ENCODE measurements at regions not wholly inside any gene's neighbourhood (a gene's known extent, or its start where the extent isn't known, plus 50 kb on each side); places are given as distances from the start of the nearest gene placed in this dataset.

DNA sequence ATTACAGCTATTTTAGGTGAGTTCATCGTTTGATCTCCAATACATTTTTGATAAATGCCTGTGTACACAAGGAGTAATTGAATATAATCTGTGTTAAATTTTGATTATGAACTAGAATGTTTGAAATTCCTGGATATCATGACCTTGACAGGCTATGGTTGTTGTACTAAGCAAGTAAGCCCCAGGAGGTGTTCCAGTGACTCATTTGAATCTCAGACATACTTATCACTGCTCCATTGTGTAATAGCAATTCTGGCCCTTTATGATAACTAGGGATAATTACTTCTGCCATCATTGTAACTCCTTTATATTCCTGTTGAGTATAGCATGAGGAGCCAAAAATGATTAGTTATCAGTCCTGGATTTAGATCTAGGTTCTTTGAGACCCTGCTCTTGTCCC, 1424.6 kb upstream of the ADGRB3 start:
- H3K27ac ChIP-seq (ENCODE audit: low read length), result no peak overlapping the region
- DNase-seq, result no peak
- H3K9me3 ChIP-seq (replicated peaks; ENCODE audit: insufficient read depth, low read length), result no peaks in the 10 kb centered on the region

DNA sequence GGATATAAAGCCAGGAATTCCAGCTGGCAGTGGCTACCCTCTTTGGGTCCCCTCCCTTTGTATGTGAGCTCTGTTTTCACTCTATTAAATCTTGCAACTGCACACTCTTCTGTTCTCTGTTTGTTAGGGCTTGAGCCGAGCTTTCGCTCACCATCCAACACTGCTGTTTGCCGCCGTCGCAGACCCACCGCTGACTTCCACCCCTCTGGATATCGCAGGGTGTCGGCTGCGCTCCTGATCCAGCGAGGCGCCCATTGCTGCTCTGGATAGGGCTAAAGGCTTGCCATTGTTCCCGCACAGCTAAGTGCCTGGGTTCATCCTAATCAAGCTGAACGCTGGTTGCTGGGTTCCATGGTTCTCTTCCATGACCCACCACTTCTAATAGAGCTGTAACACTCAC, 1433.5 kb upstream of the ADGRB3 start:
- no peak overlapping the region for H3K27ac ChIP-seq (ENCODE audit: low read length)
- no peak for DNase-seq
- no peaks in the 10 kb centered on the region for H3K9me3 ChIP-seq (replicated peaks; ENCODE audit: insufficient read depth, low read length)
- no peak overlapping the region for H3K4me2 ChIP-seq (ENCODE audit: low read depth, low read length)
- H3K79me2 ChIP-seq (ENCODE audit: low read length), result no peaks in the 10 kb centered on the region
- no peaks in the 10 kb centered on the region for H3F3A ChIP-seq (ENCODE audit: insufficient read depth, low read length)
- TF ChIP-seq EZH2 (optimal IDR thresholded peaks at IDR 0.05; ENCODE audit: low read depth, low read length), result no peak
- TF ChIP-seq EZH2phosphoT487 (IDR thresholded peaks at IDR 0.05; ENCODE audit: low read length), result no peak
- TF ChIP-seq, protein P1, sequence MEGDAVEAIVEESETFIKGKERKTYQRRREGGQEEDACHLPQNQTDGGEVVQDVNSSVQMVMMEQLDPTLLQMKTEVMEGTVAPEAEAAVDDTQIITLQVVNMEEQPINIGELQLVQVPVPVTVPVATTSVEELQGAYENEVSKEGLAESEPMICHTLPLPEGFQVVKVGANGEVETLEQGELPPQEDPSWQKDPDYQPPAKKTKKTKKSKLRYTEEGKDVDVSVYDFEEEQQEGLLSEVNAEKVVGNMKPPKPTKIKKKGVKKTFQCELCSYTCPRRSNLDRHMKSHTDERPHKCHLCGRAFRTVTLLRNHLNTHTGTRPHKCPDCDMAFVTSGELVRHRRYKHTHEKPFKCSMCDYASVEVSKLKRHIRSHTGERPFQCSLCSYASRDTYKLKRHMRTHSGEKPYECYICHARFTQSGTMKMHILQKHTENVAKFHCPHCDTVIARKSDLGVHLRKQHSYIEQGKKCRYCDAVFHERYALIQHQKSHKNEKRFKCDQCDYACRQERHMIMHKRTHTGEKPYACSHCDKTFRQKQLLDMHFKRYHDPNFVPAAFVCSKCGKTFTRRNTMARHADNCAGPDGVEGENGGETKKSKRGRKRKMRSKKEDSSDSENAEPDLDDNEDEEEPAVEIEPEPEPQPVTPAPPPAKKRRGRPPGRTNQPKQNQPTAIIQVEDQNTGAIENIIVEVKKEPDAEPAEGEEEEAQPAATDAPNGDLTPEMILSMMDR (IDR thresholded peaks at IDR 0.05; ENCODE audit: low read length), result no peak
- H3K27me3 ChIP-seq (replicated peaks; ENCODE audit: insufficient read depth, low read length), result no peaks in the 10 kb centered on the region
- no peak overlapping the region for H3K9ac ChIP-seq (ENCODE audit: low read length)
- no peaks in the 10 kb centered on the region for H3K9me2 ChIP-seq (replicated peaks; ENCODE audit: insufficient read depth, low read length)
- H4K20me1 ChIP-seq (ENCODE audit: insufficient read depth, low read length), result no peaks in the 10 kb centered on the region
- no peak overlapping the region for H3K4me3 ChIP-seq (ENCODE audit: low read length)
- H2AFZ ChIP-seq (ENCODE audit: low read length), result no peak overlapping the region
- H3K36me3 ChIP-seq (replicated peaks; ENCODE audit: insufficient read depth, low read length), result no peaks in the 10 kb centered on the region
- no peaks in the 10 kb centered on the region for H3K4me1 ChIP-seq (ENCODE audit: low read length)

More for the DNA sequence above, 1424.6 kb upstream of the ADGRB3 start:
- no peaks in the 10 kb centered on the region for H3K4me1 ChIP-seq (ENCODE audit: low read length)
- H3K79me2 ChIP-seq (ENCODE audit: low read length), result no peaks in the 10 kb centered on the region
- no peaks in the 10 kb centered on the region for H3F3A ChIP-seq (ENCODE audit: insufficient read depth, low read length)
- no peaks in the 10 kb centered on the region for H3K9me2 ChIP-seq (replicated peaks; ENCODE audit: insufficient read depth, low read length)
- no peaks in the 10 kb centered on the region for H3K27me3 ChIP-seq (replicated peaks; ENCODE audit: insufficient read depth, low read length)
- H3K4me2 ChIP-seq (ENCODE audit: low read depth, low read length), result no peak overlapping the region
- no peak for TF ChIP-seq EZH2phosphoT487 (IDR thresholded peaks at IDR 0.05; ENCODE audit: low read length)
- TF ChIP-seq, protein P1 (IDR thresholded peaks at IDR 0.05; ENCODE audit: low read length), result no peak
- no peak for TF ChIP-seq EZH2 (optimal IDR thresholded peaks at IDR 0.05; ENCODE audit: low read depth, low read length)
- no peak overlapping the region for H2AFZ ChIP-seq (ENCODE audit: low read length)
- H3K36me3 ChIP-seq (replicated peaks; ENCODE audit: insufficient read depth, low read length), result no peaks in the 10 kb centered on the region
- no peaks in the 10 kb centered on the region for H4K20me1 ChIP-seq (ENCODE audit: insufficient read depth, low read length)
- no peak overlapping the region for H3K9ac ChIP-seq (ENCODE audit: low read length)
- H3K4me3 ChIP-seq (ENCODE audit: low read length), result no peak overlapping the region

DNA sequence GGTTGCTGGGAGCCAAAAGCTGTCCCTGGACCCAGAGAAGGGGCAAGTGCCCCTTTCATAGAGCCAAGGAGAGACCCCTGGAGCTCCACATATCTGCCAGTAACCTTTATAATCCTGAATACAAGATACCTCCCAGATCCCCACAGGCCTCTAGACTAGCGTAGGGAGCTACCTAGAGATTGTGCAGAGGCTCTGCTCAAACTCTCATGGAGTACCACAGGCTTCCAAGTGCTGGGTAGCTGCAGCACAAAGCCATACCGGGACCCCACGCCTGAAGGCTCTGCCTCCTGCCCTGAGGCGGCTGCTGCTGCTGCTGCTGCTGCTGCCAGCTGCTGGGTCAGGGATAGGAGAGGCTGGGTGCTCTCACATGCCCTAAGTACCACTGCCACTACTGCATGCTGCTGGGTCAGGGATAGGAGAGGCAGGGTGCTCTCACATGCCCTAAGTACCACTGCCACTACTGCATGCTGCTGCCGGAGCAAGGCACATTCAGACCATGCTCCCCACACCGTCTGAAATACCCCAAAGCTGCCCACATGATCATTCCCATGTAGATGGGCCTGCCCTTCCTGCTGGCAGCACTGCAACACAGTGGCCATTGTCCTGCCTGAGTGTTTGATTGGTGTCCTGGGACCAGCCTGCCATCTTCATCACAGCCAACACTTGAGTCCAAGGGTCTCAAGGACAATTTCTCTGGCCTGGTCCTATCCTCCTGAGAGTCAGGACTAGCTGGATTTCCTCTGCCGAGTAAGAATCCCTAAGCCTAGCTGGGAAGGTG, 1434.3 kb upstream of the ADGRB3 start:
- Histone ChIP-seq H3K4me3 (ENCODE audit: low read length) (no peak overlapping the region), H3K79me2 (ENCODE audit: low read length) (no peaks in the 10 kb centered on the region), H3F3A (ENCODE audit: insufficient read depth, low read length) (no peaks in the 10 kb centered on the region), H3K9ac (ENCODE audit: low read length) (no peak overlapping the region), H2AFZ (ENCODE audit: low read length) (no peak overlapping the region), H3K27me3 (replicated peaks; ENCODE audit: insufficient read depth, low read length) (no peaks in the 10 kb centered on the region), H3K36me3 (replicated peaks; ENCODE audit: insufficient read depth, low read length) (no peaks in the 10 kb centered on the region), H3K9me3 (replicated peaks; ENCODE audit: insufficient read depth, low read length) (no peaks in the 10 kb centered on the region), H4K20me1 (ENCODE audit: insufficient read depth, low read length) (no peaks in the 10 kb centered on the region), H3K4me2 (ENCODE audit: low read depth, low read length) (no peak overlapping the region), H3K4me1 (ENCODE audit: low read length) (no peaks in the 10 kb centered on the region), H3K27ac (ENCODE audit: low read length) (no peak overlapping the region), H3K9me2 (replicated peaks; ENCODE audit: insufficient read depth, low read length) (no peaks in the 10 kb centered on the region)
- no peak for DNase-seq
- TF ChIP-seq, protein P1 (IDR thresholded peaks at IDR 0.05; ENCODE audit: low read length), result no peak
- no peak for TF ChIP-seq EZH2 (optimal IDR thresholded peaks at IDR 0.05; ENCODE audit: low read depth, low read length)
- TF ChIP-seq EZH2phosphoT487 (IDR thresholded peaks at IDR 0.05; ENCODE audit: low read length), result no peak
